Heart left ventricle (tissue), 16 donors: ENCODE measurements at regions not wholly inside any gene's neighbourhood (a gene's known extent, or its start where the extent isn't known, plus 50 kb on each side); places are given as distances from the start of the nearest gene placed in this dataset.
"Not testable (repeated sequence)": the region's sequence is repeated elsewhere in the genome, so short reads cannot be mapped to it uniquely, and the experiment has no call there.

ENCODE experiments used
- ATAC-seq, 4 donors: fragments of 200-7000 bp; cut with Tn5 transposase; one replicate each; pipeline ENCODE4 v1.9.1; 2020 to 2022; ENCODE audit warnings: moderate library complexity in 4 of 4, mild to moderate bottlenecking in 3 of 4, moderate number of reproducible peaks in 1 of 4
- DNase-seq, 5 donors: peaks; one replicate each; pipeline ENCODE4 v3.0.0-alpha.2; 2020
- H3K27ac ChIP-seq, 12 donors: fragments of 200-600 bp; sonication (generic) in 4 of 12; one replicate each; pipeline versions ENCODE4 v1.5.0 to v1.8.0; 2016 to 2022; ENCODE audit warnings: mild to moderate bottlenecking in 2 of 12
- H3K27me3 ChIP-seq, 9 donors: fragments of 200-600 bp; sonication (generic) in 2 of 9; one replicate each; pipeline versions ENCODE4 v1.5.1 to v1.8.0; 2016 to 2022; ENCODE audit warnings: mild to moderate bottlenecking in 3 of 9
- H3K36me3 ChIP-seq, 9 donors: fragments of 200-600 bp; sonication (generic) in 2 of 9; one replicate each; pipeline versions ENCODE4 v1.5.0 to v1.8.0; 2018 to 2022; ENCODE audit warnings: mild to moderate bottlenecking in 2 of 9
- H3K4me1 ChIP-seq, 12 donors: fragments of 200-600 bp; sonication (generic) in 4 of 12; one replicate each; pipeline versions ENCODE4 v1.5.0 to v1.8.0; 2016 to 2022; ENCODE audit warnings: mild to moderate bottlenecking in 3 of 12
- H3K4me3 ChIP-seq, 12 donors: fragments of 200-600 bp; sonication (generic) in 4 of 12; one replicate each; pipeline versions ENCODE4 v1.5.0 to v1.8.0; 2017 to 2022; ENCODE audit warnings: mild to moderate bottlenecking in 9 of 12, moderate library complexity in 4 of 12
- H3K9me3 ChIP-seq, 12 donors: fragments of 200-600 bp; sonication (generic) in 4 of 12; one replicate each; pipeline versions ENCODE4 v1.5.0 to v1.8.0; 2016 to 2022; ENCODE audit warnings: mild to moderate bottlenecking in 1 of 12
- POLR2A ChIP-seq, 2 donors: fragments of 450-650 bp; IDR thresholded peaks; one replicate each; pipeline ENCODE4 v1.6.1; 2017; ENCODE audit warnings: antibody characterized with exemption in 2 of 2, mild to moderate bottlenecking in 2 of 2, moderate library complexity in 2 of 2
- WGBS, 4 donors: extraction: QIAGEN DNeasy Blood & Tissue Kit in 2 of 4; methylation state at CpG; one replicate each; pipeline versions ENCODE4 v1.1.5 to v1.1.7; 2013 to 2018; 5-methylcytosine and 5-hydroxymethylcytosine counted together
- intact Hi-C, 10 donors: fragments of 100-400 bp; cut with DNase I; formaldehyde crosslinking; loops; one replicate each; pipeline versions ENCODE4 v1.11.1 to v1.14.2; 2022
- TF ChIP-seq, protein P1 (sequence below), 12 donors: fragments of 200-600 bp; sonication (generic) in 4 of 12; IDR thresholded peaks; one replicate each; pipeline versions ENCODE4 v1.5.0 to v1.8.0; 2018 to 2022; ENCODE audit warnings: antibody characterized with exemption in 12 of 12, mild to moderate bottlenecking in 5 of 12
- donor health status: ischemic (EF 13 %, LVEDD 7.1; RV severe dilation, severe dysfunction).
- donor health status: healthy with polysubstance abuse.
- donor health status: DM: no; HTN: yes; CAD: no.
- donor health status: DM: no; HTN: no; CAD: no.
- donor health status: ischemic (EF 25% LVEDD 6.9; RV normal size, moderate dysfunction).
- donor health status: ischemic (EF 25% LVEDD 5.7; RV mildly dilated, moderate dysfunction).
- donor health status: healthy.
- donor health status: DM: yes; HTN: yes; CAD: no.
- donor health status: ischemic (EF 35%, LVEDD 5.7; RV mildly dilated, moderate dysfunction).
- donor health status: nonischemic (EF 11% LVEDD 7.7; RV severe dilation, severe dysfunction).
- donor health status: DM: yes; HTN: yes; CAD: no.
- donor health status: PGD.
- donor health status: ischemic (EF 29% LVEDD 5.4; RV normal size, mild dysfunction).
- donor health status: nonischemic (EF 23%, LVEDD 6.1; RV moderate dilation, normal function).

DNA sequence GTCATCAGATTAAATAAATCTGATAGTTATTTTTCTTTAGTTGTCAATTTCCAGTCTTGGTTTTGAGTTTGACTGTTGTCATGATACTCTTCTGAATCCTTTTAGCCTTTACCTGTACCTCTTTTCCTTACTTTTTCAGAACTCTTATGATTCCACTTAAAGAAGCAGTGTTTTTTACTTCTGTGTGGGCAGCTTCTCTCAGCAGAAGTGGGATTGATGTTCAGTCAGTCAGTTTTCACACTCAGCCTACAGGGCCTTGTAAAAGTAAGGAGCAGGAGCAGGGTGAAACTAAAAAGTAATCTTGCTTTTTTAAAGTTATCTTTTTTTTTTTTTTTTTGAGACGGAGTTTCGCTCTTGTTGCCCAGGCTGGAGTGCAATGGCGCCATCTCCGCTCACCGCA, 75.1 kb downstream of the HAUS1 start:
- H3K4me3 ChIP-seq = no peak overlapping the region
- intact Hi-C loops = loop anchor here in 5 of 10 donors (5.0 to 10.0 kb wide), 4 partner anchors 33 to 475 kb away; partner anchors contain the start of gene LOXHD1 (in 2 of the 5)
- no peaks in the 10 kb centered on the region for H3K9me3 ChIP-seq
- no peaks in the 10 kb centered on the region for H3K36me3 ChIP-seq
- ATAC-seq = no peak
- H3K27ac ChIP-seq = no peak overlapping the region
- DNase-seq = no peak
- WGBS, 4 donors = 95 to 96% (median 95%) methylated on average over 5 of the region's 5 CpGs
- H3K27me3 ChIP-seq = no peaks in the 10 kb centered on the region
- H3K4me1 ChIP-seq = peaks cover 3 to 74% (median 45%) of the 10 kb centered on the region in 12 donors
- TF ChIP-seq, protein P1, sequence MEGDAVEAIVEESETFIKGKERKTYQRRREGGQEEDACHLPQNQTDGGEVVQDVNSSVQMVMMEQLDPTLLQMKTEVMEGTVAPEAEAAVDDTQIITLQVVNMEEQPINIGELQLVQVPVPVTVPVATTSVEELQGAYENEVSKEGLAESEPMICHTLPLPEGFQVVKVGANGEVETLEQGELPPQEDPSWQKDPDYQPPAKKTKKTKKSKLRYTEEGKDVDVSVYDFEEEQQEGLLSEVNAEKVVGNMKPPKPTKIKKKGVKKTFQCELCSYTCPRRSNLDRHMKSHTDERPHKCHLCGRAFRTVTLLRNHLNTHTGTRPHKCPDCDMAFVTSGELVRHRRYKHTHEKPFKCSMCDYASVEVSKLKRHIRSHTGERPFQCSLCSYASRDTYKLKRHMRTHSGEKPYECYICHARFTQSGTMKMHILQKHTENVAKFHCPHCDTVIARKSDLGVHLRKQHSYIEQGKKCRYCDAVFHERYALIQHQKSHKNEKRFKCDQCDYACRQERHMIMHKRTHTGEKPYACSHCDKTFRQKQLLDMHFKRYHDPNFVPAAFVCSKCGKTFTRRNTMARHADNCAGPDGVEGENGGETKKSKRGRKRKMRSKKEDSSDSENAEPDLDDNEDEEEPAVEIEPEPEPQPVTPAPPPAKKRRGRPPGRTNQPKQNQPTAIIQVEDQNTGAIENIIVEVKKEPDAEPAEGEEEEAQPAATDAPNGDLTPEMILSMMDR (IDR thresholded peaks at IDR 0.05) = no peak
- TF ChIP-seq POLR2A (IDR thresholded peaks at IDR 0.05) = no peak

GRCh38 chr18:46182633-46183358, 78.6 kb downstream of the HAUS1 start:
- TF ChIP-seq, protein P1 (IDR thresholded peaks at IDR 0.05) = no peak
- TF ChIP-seq POLR2A (IDR thresholded peaks at IDR 0.05) = no peak
- intact Hi-C loops = no loop called here
- Histone ChIP-seq H3K36me3 (peaks cover 0 to 5% (median 0%) of the 10 kb centered on the region in 9 donors), H3K4me1 (peaks cover 0 to 61% (median 36%) of the 10 kb centered on the region in 12 donors), H3K27me3 (no peaks in the 10 kb centered on the region), H3K4me3 (peak overlapping the region in 1 of 12 donors; percentile 18), H3K27ac (peak overlapping the region in 11 of 12 donors; percentile 17 to 77 (median 55)), H3K9me3 (no peaks in the 10 kb centered on the region)
- DNase-seq (peak in 1 of 5 donors; percentile 9), ATAC-seq (peak; percentile 65 to 84 (median 68))
- WGBS, 4 donors = 17 to 21% (median 18%) methylated on average over 3 of the region's 3 CpGs

GRCh38 chr18:46184296-46184695, 80.1 kb downstream of the HAUS1 start:
- 92 to 95% (median 93%) methylated on average over 7 to 9 of the region's 9 CpGs for WGBS, 4 donors
- H3K4me1 ChIP-seq = peaks cover 0 to 56% (median 35%) of the 10 kb centered on the region in 12 donors
- intact Hi-C loops = not testable (repeated sequence)

DNA sequence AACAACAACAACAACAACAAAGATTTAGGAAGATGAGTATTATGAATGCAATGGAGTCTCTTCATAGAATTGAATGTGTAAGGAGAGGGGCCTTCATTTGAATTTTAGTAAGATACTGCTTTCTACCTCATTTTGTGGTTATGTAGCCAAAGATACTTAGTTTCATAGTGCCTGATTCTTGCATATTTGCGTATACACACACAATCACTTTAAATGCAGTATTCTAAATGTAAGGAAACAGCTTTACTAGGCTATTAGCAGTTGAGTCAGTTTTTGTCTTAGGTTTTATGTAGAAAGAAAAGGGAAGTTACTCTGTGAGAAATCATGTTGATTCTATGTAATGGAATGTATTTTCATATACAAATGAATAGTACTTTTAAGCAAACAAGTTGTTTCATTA, 80.5 kb downstream of the HAUS1 start:
- ATAC-seq = no peak
- no peaks in the 10 kb centered on the region for H3K9me3 ChIP-seq
- H3K27me3 ChIP-seq = no peaks in the 10 kb centered on the region
- TF ChIP-seq POLR2A (IDR thresholded peaks at IDR 0.05) = no peak
- H3K36me3 ChIP-seq = peaks cover 0 to 10% (median 0%) of the 10 kb centered on the region in 9 donors
- H3K4me3 ChIP-seq = no peak overlapping the region
- peaks cover 2 to 60% (median 39%) of the 10 kb centered on the region in 12 donors for H3K4me1 ChIP-seq
- no peak for DNase-seq
- peak overlapping the region in 1 of 12 donors; percentile 4 for H3K27ac ChIP-seq
- intact Hi-C loops = no loop called here
- 65 to 78% (median 71%) methylated on average over 1 of the region's 1 CpG for WGBS, 4 donors

More at GRCh38 chr18:46184296-46184695, 80.1 kb downstream of the HAUS1 start:
- not testable (repeated sequence) for H3K9me3 ChIP-seq, ATAC-seq, H3K27me3 ChIP-seq, H3K4me3 ChIP-seq, H3K36me3 ChIP-seq, DNase-seq
- peak overlapping the region in 4 of 12 donors; percentile 23 to 77 (median 56) for H3K27ac ChIP-seq

DNA sequence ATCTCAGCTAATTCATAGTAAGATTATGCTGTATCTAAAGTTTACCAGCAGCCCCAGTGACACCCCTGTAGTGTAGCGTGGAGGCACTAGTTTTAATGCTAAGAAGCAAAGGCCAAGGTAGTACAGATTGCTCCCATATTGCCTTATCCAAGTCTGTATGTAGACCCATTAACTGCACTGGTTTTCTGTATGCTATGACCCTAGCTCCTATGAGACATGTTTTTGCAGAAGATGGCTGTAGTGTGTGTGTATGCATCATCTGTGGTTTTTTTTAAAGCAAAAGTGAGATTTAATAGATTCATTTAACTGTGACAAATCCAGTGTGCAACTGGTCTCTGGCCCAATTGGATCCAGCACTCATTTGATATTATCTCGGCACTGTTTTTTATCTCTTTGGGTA, 86.5 kb downstream of the HAUS1 start:
- H3K36me3 ChIP-seq = peaks cover 0 to 10% (median 0%) of the 10 kb centered on the region in 9 donors
- DNase-seq (no peak), ATAC-seq (no peak)
- H3K27ac ChIP-seq = no peak overlapping the region
- no peak overlapping the region for H3K4me3 ChIP-seq
- intact Hi-C loops = no loop called here
- peaks cover 0 to 25% (median 15%) of the 10 kb centered on the region in 12 donors for H3K4me1 ChIP-seq
- no peaks in the 10 kb centered on the region for H3K9me3 ChIP-seq
- H3K27me3 ChIP-seq = no peaks in the 10 kb centered on the region
- WGBS, 4 donors = 69 to 75% (median 71%) methylated on average over 2 of the region's 2 CpGs
- TF ChIP-seq POLR2A (IDR thresholded peaks at IDR 0.05) = no peak
- TF ChIP-seq, protein P1 (IDR thresholded peaks at IDR 0.05) = no peak
